NCI-H82 treated with DMSO at 0.1 percent for 48 hours (cell line): ENCODE measurements at regions not wholly inside any gene's neighbourhood (a gene's known extent, or its start where the extent isn't known, plus 50 kb on each side); places are given as distances from the start of the nearest gene placed in this dataset.

Source experiments
- DNase-seq: peaks from one replicate; lab custom pipeline; 2025; ENCODE audit not compliant: unreplicated experiment; lab: John Stamatoyannopoulos, UW

DNA sequence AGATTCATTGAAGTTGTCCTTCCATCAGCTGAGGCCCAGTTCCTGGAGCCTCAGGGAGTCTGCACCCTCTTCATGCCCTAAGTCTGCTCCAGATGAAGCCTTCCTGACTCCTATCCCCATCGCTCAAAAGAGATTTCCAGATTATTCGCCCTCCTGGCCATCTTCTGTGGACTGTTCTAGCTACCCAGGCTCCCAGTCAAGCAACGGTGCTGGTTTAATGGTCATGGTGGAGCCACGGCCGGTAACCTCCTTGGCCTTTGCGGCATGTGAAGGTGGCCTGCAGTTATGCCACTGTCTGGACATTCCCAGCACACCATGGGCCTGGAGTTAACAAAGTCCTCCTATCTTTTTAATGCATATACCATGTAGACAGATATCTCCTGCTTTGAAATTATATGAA, 140.1 kb upstream of the ASB18 start:
- no peak for DNase-seq

- no peak for DNase-seq
Observed at GRCh38 chr2:236405357-236405756, 141.2 kb upstream of the ASB18 start.

DNA sequence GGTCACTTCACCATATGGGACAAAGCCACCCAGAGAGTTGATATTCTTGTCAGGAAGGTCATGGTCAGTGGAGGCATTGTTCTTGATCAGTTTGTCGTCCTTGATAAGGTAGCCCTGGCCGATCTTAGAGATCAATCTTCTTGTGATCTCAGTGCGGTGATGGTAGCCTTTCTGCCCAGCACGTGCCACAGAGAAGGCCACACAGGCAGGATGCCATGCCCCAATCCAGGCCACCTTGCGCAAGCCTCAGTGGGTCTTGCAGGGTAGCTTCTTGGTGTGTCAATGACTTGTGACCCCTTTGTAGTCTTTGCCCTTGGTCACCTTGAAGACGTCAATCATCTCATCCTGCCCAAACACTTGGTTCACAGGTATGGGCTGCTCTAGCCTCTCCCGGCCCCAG, 143.9 kb upstream of the ASB18 start:
- no peak for DNase-seq

DNA sequence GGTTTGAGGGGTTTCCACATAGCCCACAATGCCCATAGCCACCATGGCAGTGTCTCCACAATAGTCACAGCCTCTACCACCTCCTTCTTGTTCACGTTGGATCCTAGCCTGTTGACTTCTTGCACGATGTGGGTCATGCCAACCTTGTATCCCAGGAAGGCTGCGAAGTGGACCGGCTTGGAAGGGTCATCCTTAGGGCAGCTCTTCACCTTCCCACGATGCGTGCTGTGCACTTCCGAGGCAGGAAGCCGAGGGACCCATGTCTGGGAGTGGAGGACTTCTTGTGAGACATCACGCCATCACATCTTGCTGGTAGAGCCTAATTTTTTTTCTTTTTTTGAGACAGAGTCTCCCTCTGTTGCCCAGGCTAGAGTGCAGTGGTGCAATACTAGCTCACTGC, 144.6 kb upstream of the ASB18 start:
- DNase-seq: no peak

DNA sequence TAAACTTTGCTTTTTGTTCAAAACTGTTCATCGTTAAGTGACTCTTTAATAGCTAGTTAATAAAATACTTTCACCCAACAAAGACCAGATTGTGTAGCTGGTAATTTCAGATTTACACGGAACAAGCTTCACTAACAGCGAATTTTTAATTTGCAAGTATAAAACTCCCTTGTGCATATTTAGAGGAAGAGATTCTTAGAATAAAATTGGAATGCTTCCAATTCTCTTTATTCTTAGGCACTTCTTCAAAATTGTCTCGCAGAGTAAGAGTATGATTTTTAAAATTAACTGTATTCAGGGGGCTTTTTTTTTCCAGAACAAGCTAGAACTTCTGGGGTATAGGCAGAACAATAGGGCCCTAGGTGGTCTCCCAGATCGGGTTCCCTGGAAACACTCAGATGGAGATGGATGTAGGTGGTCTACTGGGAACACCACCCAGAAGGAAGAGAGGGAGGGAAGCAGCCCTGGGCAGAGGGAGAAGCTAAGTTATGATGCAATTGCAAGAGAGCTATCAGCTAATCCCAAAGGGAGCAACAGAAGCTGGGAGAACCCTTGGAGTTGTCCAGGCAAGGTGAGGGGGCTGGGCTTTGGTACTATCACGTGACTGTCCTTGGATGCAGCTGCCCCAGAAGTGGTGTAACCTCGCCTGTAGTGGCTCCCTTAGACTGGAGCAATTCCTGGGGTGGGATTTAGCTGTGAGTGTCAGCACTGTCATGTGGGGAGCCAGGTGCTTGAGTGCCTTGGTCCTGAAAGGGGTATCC, 151.7 kb upstream of the ASB18 start:
- DNase-seq: no peak

GRCh38 chr2:236417150-236417549, 152.5 kb upstream of the ACKR3 start:
- DNase-seq: no peak

DNA sequence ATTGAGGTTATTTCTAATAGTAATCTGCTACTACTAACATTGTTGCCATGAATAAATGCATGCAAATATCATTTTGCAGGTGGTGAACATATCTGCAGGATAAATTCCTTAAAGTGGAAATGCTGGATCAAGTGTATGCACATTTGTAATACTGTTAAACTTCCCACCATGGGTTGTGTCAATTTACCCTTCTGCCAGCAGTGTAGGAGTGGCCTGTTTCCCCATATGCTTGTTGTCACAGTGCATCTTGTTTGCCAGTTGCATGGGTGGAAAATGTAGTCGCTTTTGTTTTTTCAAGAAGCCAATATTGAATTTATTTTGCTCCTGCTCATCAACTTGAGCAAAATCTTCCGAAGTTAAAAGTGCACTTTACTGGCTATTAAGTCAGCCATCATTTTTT, 139.0 kb upstream of the ACKR3 start:
- no peak for DNase-seq

DNA sequence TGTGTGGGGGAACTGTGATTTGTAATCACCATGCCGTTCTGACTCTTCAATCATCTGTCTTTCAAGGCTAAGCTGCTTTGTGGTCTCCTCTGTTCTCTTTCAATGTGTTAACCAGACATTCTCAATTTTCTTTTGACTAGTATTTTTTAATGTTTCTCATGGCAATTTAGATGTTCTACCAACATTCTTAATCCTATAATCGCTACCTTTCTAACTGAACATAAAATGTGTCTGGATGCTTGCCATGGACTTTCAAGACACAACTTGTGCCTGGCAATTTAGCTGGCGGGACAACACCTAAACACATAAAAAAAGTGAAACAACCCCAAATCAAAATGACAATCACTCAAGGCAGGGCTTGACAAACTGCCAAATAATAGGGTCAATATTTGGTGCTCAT, 135.0 kb upstream of the ACKR3 start:
- DNase-seq: no peak

DNA sequence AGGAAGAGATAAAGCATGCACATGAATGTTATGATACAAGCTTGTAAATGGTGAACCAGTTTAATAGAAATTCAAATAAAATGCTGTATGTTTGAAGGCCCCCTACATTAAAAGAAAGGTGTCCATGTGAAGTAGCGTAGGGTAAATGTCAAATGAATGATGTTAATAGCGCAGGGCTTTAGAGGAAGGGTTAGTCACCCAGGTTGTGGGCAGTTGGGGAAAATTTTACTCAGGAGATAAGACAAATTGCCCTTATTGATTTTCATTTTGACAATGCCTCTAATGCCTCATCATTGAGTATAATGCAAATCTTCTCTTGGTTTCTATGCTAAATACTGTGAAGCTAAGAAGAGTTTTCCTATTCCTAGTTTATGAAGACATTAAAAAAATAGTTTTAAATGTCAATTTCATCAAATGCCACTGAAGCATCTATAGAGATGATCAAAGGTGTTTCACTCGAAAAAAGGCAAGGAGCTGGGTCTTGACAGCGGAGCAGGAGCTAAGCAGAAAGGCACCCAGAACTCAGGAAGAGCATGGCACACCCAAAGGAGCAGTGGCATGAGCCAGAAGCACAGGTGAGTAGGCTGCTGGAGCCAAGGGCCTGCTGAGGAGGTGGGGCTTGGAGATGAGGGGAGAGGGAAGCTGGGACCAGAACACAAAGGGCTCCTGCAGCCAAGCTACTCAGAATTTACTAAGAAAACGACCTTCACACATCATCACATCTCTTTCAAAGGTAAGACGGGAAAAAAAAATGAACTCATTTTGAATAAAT, 129.3 kb upstream of the ACKR3 start:
- no peak for DNase-seq

DNA sequence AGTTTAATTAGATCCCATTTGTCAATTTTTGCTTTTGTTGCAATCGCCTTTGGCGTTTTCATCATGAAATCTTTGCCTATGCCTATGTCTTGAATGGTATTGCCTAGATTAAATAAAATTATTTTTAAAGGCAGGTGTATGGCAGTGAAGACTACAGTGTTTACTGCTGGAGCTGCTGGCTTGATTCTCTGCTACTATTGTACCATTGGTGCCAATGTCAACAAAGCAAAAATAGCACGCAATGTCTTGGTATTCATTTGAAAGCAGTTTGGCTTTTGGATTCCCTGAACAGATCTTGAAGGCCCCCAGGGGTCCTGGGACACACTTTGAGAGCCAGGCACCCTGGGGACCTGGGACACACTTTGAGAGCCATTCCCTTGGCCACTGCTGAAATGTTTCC, 125.4 kb upstream of the ACKR3 start:
- DNase-seq: no peak

DNA sequence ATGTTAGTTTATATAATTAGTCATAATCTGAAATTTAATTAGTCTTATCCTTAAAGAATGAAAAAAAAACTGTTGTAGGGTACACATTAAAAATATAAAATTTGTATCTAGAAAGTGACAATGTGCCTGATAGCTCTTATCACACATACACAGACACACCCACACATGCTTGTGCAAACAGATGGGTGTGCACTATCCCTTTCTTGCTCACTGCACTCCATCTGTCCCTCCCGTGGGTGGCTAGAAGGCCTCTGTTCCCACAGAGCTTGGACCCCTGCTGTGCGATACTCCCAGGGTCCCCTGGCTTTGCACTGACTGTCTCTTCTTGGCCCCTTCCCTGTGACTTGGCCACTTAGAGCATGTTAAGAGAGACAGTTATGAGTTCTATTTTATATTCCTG, 123.9 kb upstream of the ACKR3 start:
- no peak for DNase-seq

DNA sequence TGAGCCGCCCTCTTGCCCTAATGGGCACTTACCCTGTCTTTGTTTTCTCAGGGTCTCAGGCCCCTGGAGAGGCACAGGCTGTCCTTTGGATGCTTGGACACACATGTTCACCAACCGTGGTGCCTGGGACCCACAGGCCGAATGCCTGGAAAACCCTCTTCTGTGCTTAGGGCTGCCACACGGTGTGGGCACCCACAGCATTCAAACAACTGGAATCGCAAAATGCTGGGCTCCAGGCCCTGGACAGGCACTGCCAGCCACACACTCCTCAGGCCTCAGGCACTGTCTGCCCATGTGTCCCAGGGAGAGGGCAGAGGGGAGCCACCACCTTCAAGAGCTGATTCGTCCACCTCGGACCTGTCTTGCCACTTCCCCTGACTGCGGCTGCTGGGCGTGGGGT, 123.1 kb upstream of the ACKR3 start:
- DNase-seq: no peak

DNA sequence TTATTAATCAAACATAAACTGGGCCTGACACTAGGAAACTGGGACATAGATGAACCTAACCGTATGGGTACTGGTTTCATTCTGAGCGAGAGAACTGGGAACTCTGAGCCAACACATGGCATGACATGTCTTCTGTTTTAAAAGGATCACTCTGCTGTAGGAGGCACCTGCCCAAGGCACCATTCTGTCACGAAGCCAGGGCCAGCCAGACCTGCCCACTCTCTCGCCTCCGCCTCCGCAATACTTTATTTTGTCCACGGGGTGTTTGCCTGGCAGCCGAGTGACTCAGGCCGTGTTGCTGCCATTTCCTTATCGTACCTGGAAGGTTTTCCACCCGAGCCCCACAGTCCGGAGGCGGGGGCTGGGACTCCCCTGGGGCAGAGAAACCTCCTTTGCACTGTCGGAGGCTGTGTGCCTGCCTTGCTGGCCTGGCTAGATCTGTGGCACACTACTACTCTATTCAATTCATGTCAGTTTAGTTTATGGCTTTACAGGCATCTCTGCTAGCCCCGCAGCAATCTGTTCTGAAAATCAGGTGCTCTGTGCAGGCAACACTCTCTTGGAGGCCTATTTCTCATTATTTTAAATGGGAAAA, 120.4 kb upstream of the ACKR3 start:
- no peak for DNase-seq

GRCh38 chr2:236452238-236452637, 117.4 kb upstream of the ACKR3 start:
- DNase-seq: no peak

GRCh38 chr2:236454076-236454475, 115.5 kb upstream of the ACKR3 start:
- DNase-seq: no peak

- no peak for DNase-seq
Observed at GRCh38 chr2:236459393-236459792, 110.2 kb upstream of the ACKR3 start.

DNA sequence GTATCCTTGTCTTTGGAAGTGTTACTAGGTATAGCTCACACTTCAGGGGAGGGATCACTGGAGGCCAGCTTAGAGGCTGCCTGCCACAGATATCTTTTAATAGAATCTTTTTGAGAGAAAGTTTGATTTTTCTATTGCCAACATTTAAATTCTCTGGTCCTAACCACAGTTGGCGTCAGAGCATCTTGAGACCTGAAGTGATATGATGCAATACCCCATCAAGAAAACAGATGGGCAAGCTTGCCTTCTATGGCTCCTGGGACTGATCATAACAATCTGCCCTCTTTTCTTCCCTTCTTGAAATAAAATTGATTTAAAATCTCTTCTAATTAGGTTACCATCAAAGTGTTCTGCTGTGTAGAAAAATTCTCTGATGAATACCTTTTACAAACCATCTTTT, 105.5 kb upstream of the ACKR3 start:
- no peak for DNase-seq

DNA sequence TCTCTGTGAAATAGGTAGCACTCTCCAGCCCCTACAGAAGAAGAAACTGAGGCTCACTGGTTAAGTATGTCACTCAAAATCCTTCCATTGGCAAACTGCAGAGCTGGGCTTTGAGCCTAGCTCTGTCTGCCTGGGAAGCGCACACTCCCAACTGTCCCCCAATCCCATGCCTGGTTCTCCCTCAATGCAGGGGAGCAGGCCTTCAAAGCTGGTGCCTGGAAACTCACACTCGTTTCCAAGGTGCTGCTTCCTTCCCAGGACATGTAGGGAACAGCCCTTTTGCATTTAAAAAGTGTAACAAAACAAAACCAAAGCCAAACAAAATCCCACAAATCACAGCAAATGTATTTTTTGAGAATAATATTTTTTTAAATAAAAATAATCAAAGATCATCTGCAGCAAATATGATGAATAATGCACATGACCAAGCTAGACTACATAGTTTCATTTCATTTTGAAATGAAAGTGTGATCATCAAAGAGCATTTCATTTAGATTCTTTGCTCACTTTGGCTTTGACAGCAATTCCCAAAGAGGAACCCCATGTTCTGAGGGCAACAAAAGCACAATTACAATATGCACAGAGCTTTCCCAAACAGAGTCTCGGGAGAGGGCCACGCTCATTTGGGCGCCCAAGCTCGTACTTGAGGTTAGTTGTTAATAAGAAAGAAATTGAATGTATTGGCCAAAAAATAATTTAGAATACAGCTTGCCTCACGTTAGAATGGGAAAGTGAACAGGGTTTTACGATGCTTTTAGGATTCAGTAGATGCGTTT, 96.7 kb upstream of the ACKR3 start:
- DNase-seq: no peak

GRCh38 chr2:236473691-236474090, 95.9 kb upstream of the ACKR3 start:
- DNase-seq: no peak

- no peak for DNase-seq
Observed at GRCh38 chr2:236479814-236480213, 89.8 kb upstream of the ACKR3 start.

DNA sequence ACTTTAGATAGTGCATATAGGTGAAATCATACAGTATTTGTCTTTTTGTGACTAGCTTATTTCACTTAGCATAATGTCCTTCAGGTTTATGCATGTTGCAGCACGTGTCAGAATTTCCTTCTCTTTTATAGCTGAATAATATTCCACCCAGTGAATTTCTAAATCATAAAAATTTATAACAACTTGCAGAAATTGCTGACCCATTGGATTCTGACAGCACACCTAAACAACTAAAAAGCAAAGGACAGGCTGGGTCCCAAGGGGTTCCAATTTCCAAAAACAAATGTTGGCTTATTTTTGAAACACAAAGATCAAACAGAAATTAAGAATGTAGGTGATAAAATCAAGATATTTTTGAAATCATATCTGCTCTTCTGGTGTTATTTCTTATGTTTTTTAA, 86.5 kb upstream of the ACKR3 start:
- no peak for DNase-seq

GRCh38 chr2:236485519-236485918, 84.1 kb upstream of the ACKR3 start:
- DNase-seq: no peak
